ENCODE measurements at regions not wholly inside any gene's neighbourhood (a gene's known extent, or its start where the extent isn't known, plus 50 kb on each side); places are given as distances from the start of the nearest gene placed in this dataset.

DNA sequence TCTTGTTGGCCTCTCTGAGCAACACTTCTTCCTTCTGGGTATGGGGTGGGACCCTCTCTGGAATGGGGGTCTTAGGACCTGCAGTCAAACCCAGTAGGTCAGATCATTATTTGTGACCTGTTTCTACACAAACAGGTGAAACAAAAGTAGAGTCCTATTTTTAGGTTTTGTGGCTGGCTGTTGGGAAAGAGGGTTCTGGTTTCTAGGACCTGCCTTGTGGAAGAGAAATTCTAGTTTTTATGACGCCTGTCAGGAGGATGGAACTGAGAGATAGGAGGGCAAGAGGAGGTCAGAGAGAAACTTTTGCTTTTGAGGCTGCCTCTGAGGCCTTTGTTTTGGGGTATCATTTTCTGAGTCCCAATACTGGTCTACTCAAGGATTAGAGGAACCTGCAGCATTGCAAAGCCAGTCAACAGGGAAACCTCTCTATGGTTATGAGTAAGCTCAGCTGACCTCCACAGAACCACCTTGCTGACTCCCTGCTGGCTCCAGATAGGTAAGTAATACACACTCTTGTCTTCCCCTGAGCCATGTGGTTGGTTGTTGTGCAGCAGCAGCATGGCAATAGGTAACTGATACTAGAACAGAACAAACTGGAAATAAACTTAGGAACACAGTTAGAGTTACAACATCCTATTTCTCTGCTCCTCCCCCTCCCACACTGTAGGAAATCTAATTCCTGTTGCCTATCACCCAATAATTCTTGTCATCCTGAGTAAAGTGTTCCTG is 114.7 kb upstream of the VCX3B start:
- DNase-seq (ENCODE audit: low read depth, low spot score) = no peak
- H2AFZ ChIP-seq (ENCODE audit: control insufficient read depth, low read length) = no peak overlapping the region
- H3K79me2 ChIP-seq (ENCODE audit: control insufficient read depth, insufficient read depth, low read length) = no peaks in the 10 kb centered on the region
- no peaks in the 10 kb centered on the region for H3K27me3 ChIP-seq (ENCODE audit: control insufficient read depth, extremely low read depth, insufficient read depth, low read length)
- no peak overlapping the region for H3K4me3 ChIP-seq (ENCODE audit: control insufficient read depth in 2 of 3, extremely low read depth in 1 of 3, insufficient read depth in 2 of 3, low read depth in 1 of 3, low read length in 3 of 3)
- H3K36me3 ChIP-seq (ENCODE audit: control insufficient read depth in 2 of 2, extremely low read depth in 1 of 2, insufficient read depth in 2 of 2, low read length in 2 of 2) = no peaks in the 10 kb centered on the region
- H3K4me1 ChIP-seq (ENCODE audit: control insufficient read depth, extremely low read depth, insufficient read depth, low read length) = peaks cover 21% of the 10 kb centered on the region
- H3K9me1 ChIP-seq (ENCODE audit: control insufficient read depth, extremely low read depth, insufficient read depth, low read length) = no peaks in the 10 kb centered on the region
- H3K4me2 ChIP-seq (ENCODE audit: control insufficient read depth, extremely low read depth, insufficient read depth, low read depth, low read length) = no peak overlapping the region
- no peaks in the 10 kb centered on the region for H3K9me3 ChIP-seq (ENCODE audit: control insufficient read depth, low read depth, low read length)
- H3K27ac ChIP-seq (ENCODE audit: control insufficient read depth, insufficient read depth, low read length) = no peak overlapping the region
- no peak overlapping the region for H3K9ac ChIP-seq (ENCODE audit: control insufficient read depth, extremely low read depth, insufficient read depth, low read length)
- TF ChIP-seq, protein P1, sequence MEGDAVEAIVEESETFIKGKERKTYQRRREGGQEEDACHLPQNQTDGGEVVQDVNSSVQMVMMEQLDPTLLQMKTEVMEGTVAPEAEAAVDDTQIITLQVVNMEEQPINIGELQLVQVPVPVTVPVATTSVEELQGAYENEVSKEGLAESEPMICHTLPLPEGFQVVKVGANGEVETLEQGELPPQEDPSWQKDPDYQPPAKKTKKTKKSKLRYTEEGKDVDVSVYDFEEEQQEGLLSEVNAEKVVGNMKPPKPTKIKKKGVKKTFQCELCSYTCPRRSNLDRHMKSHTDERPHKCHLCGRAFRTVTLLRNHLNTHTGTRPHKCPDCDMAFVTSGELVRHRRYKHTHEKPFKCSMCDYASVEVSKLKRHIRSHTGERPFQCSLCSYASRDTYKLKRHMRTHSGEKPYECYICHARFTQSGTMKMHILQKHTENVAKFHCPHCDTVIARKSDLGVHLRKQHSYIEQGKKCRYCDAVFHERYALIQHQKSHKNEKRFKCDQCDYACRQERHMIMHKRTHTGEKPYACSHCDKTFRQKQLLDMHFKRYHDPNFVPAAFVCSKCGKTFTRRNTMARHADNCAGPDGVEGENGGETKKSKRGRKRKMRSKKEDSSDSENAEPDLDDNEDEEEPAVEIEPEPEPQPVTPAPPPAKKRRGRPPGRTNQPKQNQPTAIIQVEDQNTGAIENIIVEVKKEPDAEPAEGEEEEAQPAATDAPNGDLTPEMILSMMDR (optimal IDR thresholded peaks at IDR 0.05 in 1 of 3, IDR thresholded peaks at IDR 0.05 in 1 of 3, conservative IDR thresholded peaks at IDR 0.05 in 1 of 3; ENCODE audit: extremely low read depth in 1 of 3, insufficient read depth in 2 of 3, low read length in 3 of 3) = no peak
- TF ChIP-seq EZH2 (IDR thresholded peaks at IDR 0.05; ENCODE audit: low read length) = no peak
- no peaks in the 10 kb centered on the region for H4K20me1 ChIP-seq (ENCODE audit: control insufficient read depth, extremely low read depth, insufficient read depth, low read length)
- dilution Hi-C loops (cut with MboI; ENCODE audit: extremely low pct_ligation_motif_present, low sequenced_read_pairs) = no loop called here
- FAIRE-seq = no peak

DNA sequence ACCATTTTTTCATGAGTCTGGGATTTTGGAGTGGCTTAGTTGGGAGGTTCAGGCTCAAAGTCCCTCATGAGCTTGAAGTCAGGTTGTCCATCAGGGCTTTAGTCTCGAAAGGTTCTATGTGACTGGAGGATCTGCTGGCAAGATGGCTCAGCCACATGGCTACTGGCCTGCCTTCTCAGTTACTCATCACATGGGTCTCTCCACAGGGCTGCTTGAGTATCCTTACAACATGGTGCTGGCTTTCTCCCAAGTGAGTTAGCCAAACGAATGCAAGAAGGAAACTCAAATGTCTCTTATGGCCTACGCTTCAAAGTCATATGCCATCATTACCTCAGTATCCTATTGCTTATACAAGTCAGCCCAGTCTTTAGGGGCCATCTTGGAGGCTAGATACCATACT is 106.3 kb upstream of the VCX3B start:
- Histone ChIP-seq H3K9ac (ENCODE audit: control insufficient read depth, extremely low read depth, insufficient read depth, low read length) (no peak overlapping the region), H3K4me3 (ENCODE audit: control insufficient read depth in 2 of 3, extremely low read depth in 1 of 3, insufficient read depth in 2 of 3, low read depth in 1 of 3, low read length in 3 of 3) (no peak overlapping the region), H4K20me1 (ENCODE audit: control insufficient read depth, extremely low read depth, insufficient read depth, low read length) (no peaks in the 10 kb centered on the region), H3K27ac (ENCODE audit: control insufficient read depth, insufficient read depth, low read length) (no peak overlapping the region), H3K9me3 (ENCODE audit: control insufficient read depth, low read depth, low read length) (no peaks in the 10 kb centered on the region), H3K9me1 (ENCODE audit: control insufficient read depth, extremely low read depth, insufficient read depth, low read length) (no peaks in the 10 kb centered on the region), H2AFZ (ENCODE audit: control insufficient read depth, low read length) (no peak overlapping the region), H3K4me2 (ENCODE audit: control insufficient read depth, extremely low read depth, insufficient read depth, low read depth, low read length) (no peak overlapping the region), H3K79me2 (ENCODE audit: control insufficient read depth, insufficient read depth, low read length) (no peaks in the 10 kb centered on the region), H3K27me3 (ENCODE audit: control insufficient read depth, extremely low read depth, insufficient read depth, low read length) (no peaks in the 10 kb centered on the region), H3K36me3 (ENCODE audit: control insufficient read depth in 2 of 2, extremely low read depth in 1 of 2, insufficient read depth in 2 of 2, low read length in 2 of 2) (no peaks in the 10 kb centered on the region), H3K4me1 (ENCODE audit: control insufficient read depth, extremely low read depth, insufficient read depth, low read length) (no peaks in the 10 kb centered on the region)
- no peak for TF ChIP-seq EZH2 (IDR thresholded peaks at IDR 0.05; ENCODE audit: low read length)
- TF ChIP-seq, protein P1 (optimal IDR thresholded peaks at IDR 0.05 in 1 of 3, IDR thresholded peaks at IDR 0.05 in 1 of 3, conservative IDR thresholded peaks at IDR 0.05 in 1 of 3; ENCODE audit: extremely low read depth in 1 of 3, insufficient read depth in 2 of 3, low read length in 3 of 3) = no peak
- dilution Hi-C loops (cut with MboI; ENCODE audit: extremely low pct_ligation_motif_present, low sequenced_read_pairs) = no loop called here
- FAIRE-seq (no peak), DNase-seq (ENCODE audit: low read depth, low spot score) (no peak)
